ENCODE measurements at regions not wholly inside any gene's neighbourhood (a gene's known extent, or its start where the extent isn't known, plus 50 kb on each side); places are given as distances from the start of the nearest gene placed in this dataset.

- TF ChIP-seq ZFX (IDR thresholded peaks at IDR 0.05) (no peak), CTCF (conservative IDR thresholded peaks at IDR 0.05) (no peak)
- H3K27ac ChIP-seq, result no peak overlapping the region
Observed at GRCh38 chr15:35980719-35981118, 434.8 kb upstream of the DPH6 start.

DNA sequence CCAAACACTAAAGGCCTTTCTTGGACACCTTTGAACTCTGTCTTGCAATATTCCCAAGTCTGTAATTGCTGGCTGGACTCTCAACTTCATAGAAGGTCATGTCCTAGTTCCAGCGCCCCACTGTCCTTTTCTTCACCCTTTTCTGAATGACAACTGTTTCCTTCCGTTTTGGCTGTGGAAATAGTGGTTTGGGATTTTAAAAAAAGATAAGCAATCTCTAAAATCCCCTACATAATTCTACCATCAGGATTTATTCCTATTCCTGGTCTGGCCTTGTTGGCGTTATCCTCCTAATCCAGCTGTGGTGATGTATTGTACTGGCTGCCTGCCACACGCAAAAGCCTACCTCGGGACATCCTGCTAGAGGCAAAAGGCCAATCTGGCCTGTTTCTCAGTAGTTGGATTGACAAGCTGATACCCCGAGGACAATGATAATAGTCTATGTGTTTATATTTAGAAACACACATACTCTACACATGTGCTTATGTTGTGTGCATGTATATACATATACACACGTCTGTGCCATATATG lies 440.3 kb upstream of the DPH6 start:
- no peak overlapping the region for H3K27ac ChIP-seq
- no peak for TF ChIP-seq ZFX (IDR thresholded peaks at IDR 0.05)
- no peak for TF ChIP-seq CTCF (conservative IDR thresholded peaks at IDR 0.05)

- no peak overlapping the region for H3K27ac ChIP-seq
- no peak for TF ChIP-seq ZFX (IDR thresholded peaks at IDR 0.05)
- no peak for TF ChIP-seq CTCF (conservative IDR thresholded peaks at IDR 0.05)
Observed at GRCh38 chr15:35987056-35987455, 441.1 kb upstream of the DPH6 start.

GRCh38 chr15:35991386-35991785 lies 445.4 kb upstream of the DPH6 start:
- no peak for TF ChIP-seq ZFX (IDR thresholded peaks at IDR 0.05)
- TF ChIP-seq CTCF (conservative IDR thresholded peaks at IDR 0.05), result no peak
- H3K27ac ChIP-seq, result no peak overlapping the region

DNA sequence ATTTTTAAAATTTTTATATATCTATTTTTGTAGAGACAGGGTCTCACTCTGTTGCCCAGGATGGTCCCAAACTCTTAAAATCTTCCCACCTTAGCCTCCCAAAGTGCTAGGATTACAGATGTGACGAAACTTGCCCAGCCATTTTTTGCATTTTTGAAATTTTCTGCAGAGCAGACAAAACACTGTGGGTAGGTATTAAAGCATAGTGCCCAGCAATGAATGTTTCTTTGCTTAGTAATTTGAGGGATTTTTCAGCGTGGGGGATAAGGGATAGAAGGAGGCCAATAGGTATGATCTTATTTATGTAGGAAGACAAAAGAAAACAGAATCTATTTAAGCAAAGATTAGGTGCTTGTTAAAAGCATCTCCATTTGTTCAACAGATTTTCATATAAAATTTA lies 446.8 kb upstream of the DPH6 start:
- TF ChIP-seq CTCF (conservative IDR thresholded peaks at IDR 0.05), result no peak
- TF ChIP-seq ZFX (IDR thresholded peaks at IDR 0.05), result no peak
- H3K27ac ChIP-seq, result no peak overlapping the region

- no peak overlapping the region for H3K27ac ChIP-seq
- TF ChIP-seq CTCF (conservative IDR thresholded peaks at IDR 0.05) (no peak), ZFX (IDR thresholded peaks at IDR 0.05) (no peak)
Observed at GRCh38 chr15:35993196-35993595, 447.2 kb upstream of the DPH6 start.

- H3K27ac ChIP-seq, result no peak overlapping the region
- TF ChIP-seq ZFX (IDR thresholded peaks at IDR 0.05), result no peak
- no peak for TF ChIP-seq CTCF (conservative IDR thresholded peaks at IDR 0.05)
Observed at GRCh38 chr15:35994876-35995275, 448.9 kb upstream of the DPH6 start.

Measured in C4-2B (cell line).